SW 1271 (cell line): ENCODE measurements at regions not wholly inside any gene's neighbourhood (a gene's known extent, or its start where the extent isn't known, plus 50 kb on each side); places are given as distances from the start of the nearest gene placed in this dataset.

Experiments
- DNase-seq, 2 experiments: peaks; one replicate each; lab custom pipeline; 2025; lab: John Stamatoyannopoulos, UW

DNA sequence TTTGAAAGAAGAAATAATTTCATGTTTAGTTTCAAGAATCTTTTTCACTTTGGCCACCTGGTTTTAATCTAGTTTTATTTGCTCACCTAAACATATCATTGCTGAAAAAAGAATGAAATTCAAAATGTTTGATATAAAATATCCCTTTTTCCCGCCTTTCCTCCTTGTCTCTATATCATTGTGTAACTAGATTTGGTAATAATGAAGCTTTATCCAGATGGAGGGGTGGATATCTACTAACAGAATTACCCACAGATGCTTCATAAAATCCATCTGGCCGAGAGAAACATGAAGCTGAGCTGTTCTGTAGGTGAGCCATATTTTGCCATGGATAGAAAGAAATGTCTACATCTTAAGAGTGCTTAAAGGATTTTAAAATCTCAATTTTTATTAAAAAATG lies 214.7 kb downstream of the ICE1 start:
- no peak for DNase-seq

DNA sequence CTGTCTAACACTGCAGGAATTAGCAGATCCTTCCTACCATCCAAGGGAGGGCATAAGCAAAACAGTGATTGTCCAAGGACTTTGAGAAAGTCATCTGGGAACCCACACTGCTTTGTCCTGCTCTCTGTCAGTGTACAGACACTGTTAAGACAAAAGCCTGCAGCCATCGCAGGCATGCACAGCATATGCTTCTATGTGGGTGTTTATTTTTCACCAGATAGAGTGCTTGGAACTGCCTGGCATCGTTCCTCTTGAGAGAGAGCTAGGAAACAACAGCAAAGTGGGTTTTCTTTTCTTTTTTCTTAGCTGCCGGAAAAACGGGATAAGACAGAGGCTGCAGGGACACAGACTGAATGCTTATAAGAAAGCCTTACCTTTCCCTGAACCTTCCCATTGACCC lies 212.3 kb downstream of the ICE1 start:
- DNase-seq: no peak

- no peak for DNase-seq
Observed at GRCh38 chr5:5633579-5633978, 211.1 kb downstream of the ICE1 start.

- DNase-seq: no peak
Observed at GRCh38 chr5:5632678-5633077, 210.2 kb downstream of the ICE1 start.

- no peak for DNase-seq
Observed at GRCh38 chr5:5629607-5629978, 207.1 kb downstream of the ICE1 start.

DNA sequence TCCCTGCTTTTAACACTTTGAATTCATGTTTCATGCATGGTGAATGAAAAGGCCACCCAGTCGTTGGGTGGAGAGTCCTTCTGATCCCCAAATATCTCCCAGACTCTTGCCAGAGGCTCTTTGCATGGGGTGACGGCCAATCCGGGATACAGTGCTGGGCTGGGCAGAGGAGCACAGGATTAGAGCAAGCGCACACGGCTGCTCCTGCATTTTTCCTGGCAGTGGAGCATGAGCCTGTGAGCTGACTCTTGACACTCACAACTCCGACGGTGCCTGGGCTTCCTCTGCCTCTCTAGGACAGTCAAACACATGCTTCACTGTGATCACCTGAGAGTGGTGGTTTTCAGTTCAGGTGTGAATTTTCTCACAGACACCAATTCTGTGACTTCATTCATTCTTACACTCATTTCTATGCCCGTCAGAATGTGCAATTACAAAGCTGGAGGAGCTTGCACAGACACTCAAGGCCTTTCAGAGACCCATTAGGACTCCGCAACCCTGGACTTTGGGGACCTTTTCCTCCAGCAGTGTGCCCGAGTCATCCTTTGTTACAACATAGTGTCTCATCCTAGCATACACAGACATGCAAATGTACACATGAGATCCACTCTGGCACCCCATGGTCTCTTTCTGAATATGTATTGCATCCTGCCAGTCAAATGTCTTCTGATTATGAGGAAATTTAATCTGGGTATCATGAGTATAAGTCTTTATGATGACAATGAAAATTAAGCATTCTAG lies 206.6 kb downstream of the ICE1 start:
- no peak for DNase-seq

DNA sequence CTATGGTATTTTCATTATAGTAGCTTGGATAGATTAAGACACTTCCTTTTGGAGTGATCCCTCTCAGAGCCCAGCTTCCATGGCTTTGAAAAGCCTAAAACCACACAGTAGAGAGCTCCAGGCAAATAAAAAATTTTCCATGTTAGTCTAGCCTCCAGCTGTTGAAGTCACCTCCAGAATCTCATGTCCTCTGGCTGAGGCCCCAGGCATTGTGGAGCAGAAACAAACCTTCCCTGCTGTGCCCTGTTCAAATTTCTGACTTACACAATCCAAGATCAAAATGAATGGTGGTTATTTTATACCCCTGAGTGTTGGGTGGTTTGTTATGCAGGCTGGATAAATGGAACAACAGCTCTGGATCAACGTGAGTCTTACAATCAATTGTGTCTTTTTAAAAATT lies 203.9 kb downstream of the ICE1 start:
- no peak for DNase-seq

DNA sequence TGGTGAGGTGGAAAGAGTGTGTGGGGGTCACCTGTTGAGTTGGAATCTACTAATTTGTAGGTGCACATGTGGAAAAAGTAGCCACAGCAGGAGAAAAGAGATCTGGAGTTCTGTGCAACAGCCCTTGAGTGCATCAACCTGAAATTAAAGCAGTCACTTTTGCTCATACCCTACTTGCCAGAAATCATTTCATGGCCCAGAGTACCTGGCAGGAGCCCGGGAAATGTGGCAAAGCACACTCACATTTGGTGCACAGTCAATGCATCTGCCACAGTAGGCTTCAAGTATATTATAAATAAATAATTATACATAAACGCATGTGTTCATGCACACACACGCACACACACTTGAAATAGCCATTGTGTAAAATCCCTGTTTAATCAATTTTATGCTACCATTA lies 203.0 kb downstream of the ICE1 start:
- no peak for DNase-seq

GRCh38 chr5:5623397-5623796 lies 200.9 kb downstream of the ICE1 start:
- DNase-seq: no peak

DNA sequence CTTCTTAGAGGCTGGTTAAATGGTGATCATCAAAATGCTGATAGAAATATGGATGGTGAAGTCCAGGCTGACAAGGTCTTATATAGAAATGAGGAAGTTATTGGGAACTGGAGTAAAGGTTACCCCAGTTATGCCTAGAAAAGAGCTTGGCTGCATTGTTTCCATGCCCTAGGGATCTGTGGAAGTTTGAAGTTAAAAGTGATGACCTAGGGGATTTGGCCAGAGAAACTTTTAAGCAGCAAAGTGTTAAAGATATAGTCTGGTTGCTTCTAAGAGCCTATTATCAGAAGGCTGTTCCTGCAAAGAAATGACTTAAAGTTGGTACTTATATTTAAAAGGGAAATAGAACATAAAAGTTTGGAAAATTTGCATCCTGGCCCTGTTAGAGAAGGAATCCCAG lies 200.3 kb downstream of the ICE1 start:
- no peak for DNase-seq

GRCh38 chr5:5619546-5619945 lies 197.1 kb downstream of the ICE1 start:
- DNase-seq: no peak

DNA sequence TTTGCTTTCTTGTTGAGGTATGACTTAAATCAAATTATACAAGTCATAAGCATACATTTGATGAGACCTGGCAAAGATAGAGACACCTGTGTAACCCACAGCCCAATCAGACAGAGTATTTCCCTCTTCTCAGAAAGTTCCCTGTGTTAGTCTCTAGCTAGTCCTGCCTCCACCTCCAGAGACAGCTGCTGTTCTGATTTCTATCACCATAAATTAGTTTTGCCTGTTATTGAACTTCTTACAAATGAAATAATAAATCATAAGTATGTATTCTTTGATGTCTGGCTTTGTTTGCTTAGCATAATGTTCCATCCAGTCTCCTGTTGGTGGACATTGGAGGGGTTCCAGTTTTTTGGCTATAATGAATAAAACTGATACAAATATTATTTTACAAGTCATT lies 194.5 kb downstream of the ICE1 start:
- no peak for DNase-seq

GRCh38 chr5:5616247-5616895 lies 193.9 kb downstream of the ICE1 start:
- no peak for DNase-seq

DNA sequence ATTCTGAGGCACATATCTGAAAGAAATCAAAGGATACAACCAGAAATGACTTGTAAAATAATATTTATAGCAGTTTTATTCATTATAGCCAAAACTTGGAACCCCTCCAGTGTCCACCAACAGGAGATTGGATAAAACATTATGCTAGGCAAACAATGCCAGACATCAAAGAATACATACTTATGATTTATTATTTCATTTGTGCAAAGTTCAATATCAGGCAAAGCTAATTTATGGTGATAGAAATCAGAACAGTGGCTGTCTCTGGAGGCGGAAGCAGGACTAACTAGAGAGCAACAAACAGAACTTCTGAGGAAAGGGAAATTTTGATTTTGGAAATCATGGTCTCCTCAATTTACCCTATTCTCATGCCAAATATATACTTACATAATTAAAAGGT lies 193.1 kb downstream of the ICE1 start:
- DNase-seq: no peak

- DNase-seq: no peak
Observed at GRCh38 chr5:5613261-5613990, 190.9 kb downstream of the ICE1 start.

DNA sequence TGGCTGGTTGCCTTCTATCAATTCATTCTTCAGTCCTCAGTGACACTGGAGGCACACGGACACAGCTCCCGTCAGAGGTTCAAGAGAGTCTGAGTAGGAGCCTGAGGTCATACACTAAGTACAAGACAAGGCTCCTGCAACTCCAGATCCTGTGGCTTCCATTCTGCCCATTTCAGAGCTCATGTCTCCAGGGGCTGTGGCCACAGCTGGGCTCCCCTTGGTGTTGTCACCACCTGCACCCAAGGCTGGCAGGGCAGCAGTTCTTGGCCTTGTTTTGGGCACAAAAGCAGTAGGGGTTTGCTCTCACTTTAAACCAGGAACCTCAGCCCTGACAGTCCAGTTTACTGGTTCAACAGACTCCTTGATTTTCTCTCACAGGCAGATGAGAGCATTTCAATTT lies 189.6 kb downstream of the ICE1 start:
- no peak for DNase-seq

GRCh38 chr5:5609935-5610334 lies 187.5 kb downstream of the ICE1 start:
- DNase-seq: no peak

DNA sequence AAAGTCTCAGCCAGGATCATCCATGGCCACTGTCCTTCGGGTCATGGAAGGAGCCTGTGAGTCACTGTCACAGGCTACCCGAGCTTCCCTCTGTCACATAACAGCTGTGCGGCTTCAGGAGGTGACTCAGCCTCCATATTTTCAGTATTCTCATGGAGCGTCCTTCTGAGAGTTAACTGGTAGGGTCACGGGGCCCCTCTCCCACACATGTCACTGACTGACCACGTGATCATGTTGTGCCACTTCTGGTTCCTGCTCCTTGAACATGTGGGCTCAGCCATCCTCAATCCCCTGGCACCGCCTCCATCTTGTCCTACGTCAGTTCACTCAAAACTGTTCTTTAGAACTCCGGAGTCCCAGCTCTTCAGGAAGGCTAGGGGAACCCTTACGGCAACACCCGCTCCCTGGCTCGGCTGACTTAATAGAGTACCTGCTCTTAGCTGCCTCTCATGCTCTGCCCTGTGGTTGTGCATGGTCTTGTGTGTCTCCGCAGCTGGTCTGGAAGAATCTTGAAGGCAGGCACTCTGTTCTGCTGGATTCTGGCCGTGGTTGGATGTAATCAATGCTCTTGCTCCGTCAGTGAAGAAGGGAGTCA lies 182.8 kb downstream of the ICE1 start:
- no peak for DNase-seq

GRCh38 chr5:5602554-5602953 lies 180.1 kb downstream of the ICE1 start:
- no peak for DNase-seq

DNA sequence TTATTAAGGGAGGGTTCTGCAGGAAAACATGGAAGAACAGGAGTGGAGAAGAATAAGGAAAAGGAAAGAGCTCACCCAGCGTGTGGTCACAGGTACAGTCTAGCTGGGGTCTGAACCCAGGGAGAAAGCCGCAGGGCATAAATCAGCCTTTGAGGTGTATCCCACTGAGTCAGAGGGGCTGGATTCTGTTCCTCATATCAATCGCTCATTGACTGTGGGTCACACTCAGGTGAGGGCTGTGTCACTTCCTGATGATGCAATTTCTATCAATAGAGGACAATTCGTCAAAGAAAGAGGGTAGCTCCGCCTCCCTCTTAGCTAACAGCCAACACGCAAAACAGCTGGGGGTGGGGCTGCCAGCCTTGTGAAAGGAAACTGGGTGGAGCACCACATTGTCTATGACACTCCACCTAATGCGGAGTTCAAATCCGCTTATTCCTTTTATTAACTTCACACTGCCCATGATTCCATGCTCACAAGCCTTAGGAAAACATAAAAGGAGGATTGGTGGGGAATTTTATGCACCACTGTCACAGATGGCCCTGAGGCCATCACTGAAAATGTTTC lies 176.2 kb downstream of the ICE1 start:
- no peak for DNase-seq

- DNase-seq: no peak
Observed at GRCh38 chr5:5593391-5593790, 170.9 kb downstream of the ICE1 start.

- no peak for DNase-seq
Observed at GRCh38 chr5:5592541-5592940, 170.1 kb downstream of the ICE1 start.

DNA sequence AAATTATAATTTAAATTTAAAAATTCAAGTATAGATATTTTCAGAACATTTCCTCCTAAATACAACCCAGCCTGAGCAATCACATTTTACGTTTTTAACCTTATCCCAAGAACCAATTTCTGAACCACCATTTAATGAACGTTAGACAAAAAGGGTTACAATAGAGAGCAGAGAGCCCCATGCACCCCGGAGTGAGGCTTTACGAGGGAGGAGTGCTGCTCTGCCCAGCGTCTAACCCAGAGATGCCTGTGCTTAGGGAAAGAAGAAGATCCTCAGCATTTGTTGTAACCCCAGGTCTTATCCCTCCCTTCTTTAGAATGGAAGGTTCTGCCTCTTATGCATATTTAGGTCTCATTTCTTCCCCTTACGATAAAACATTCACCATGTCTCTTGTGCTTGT lies 169.1 kb downstream of the ICE1 start:
- no peak for DNase-seq
